ENCODE measurements at regions not wholly inside any gene's neighbourhood (a gene's known extent, or its start where the extent isn't known, plus 50 kb on each side); places are given as distances from the start of the nearest gene placed in this dataset.

- Histone ChIP-seq H3K9me3 (no peaks in the 10 kb centered on the region), H3K4me3 (no peak overlapping the region), H3K27ac (no peak overlapping the region), H3K27me3 (no peaks in the 10 kb centered on the region), H3K9ac (ENCODE audit: low read depth in 2 of 2, low read length in 2 of 2) (no peak overlapping the region), H3K36me3 (no peaks in the 10 kb centered on the region), H3K4me1 (no peaks in the 10 kb centered on the region)
- DNase-seq, result no peak
- TF ChIP-seq, protein P1, sequence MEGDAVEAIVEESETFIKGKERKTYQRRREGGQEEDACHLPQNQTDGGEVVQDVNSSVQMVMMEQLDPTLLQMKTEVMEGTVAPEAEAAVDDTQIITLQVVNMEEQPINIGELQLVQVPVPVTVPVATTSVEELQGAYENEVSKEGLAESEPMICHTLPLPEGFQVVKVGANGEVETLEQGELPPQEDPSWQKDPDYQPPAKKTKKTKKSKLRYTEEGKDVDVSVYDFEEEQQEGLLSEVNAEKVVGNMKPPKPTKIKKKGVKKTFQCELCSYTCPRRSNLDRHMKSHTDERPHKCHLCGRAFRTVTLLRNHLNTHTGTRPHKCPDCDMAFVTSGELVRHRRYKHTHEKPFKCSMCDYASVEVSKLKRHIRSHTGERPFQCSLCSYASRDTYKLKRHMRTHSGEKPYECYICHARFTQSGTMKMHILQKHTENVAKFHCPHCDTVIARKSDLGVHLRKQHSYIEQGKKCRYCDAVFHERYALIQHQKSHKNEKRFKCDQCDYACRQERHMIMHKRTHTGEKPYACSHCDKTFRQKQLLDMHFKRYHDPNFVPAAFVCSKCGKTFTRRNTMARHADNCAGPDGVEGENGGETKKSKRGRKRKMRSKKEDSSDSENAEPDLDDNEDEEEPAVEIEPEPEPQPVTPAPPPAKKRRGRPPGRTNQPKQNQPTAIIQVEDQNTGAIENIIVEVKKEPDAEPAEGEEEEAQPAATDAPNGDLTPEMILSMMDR (IDR thresholded peaks at IDR 0.05), result no peak
- intact Hi-C loops (cut with DNase I), result no loop called here
These were observed 118.2 kb upstream of the IQCM start for GRCh38 chr4:149933883-149934282.

DNA sequence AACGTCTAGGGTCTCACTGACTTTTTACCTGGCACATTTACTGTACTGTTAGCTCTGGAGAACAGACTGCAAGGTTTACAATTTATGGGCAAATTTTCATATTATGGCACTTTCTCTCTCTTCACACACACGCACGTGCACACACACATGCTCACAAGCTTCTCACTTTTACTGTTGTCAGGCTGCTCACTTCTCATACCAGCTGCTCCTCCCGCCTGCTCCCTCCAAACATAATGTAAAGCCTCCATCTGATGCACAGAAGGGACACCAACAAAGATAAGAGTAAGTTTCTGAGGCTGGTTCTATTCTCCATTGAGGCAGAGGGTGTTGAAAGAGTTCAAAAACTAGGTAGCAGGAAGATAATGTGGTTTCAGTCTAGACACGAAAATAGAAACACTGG lies 128.9 kb upstream of the DCLK2 start:
- no peaks in the 10 kb centered on the region for H3K36me3 ChIP-seq
- DNase-seq, result no peak

GRCh38 chr4:149951152-149951900 lies 126.9 kb upstream of the DCLK2 start:
- TF ChIP-seq, protein P1 (IDR thresholded peaks at IDR 0.05), result no peak
- DNase-seq, result no peak

More for the DNA sequence above, 128.9 kb upstream of the DCLK2 start:
- TF ChIP-seq, protein P1 (IDR thresholded peaks at IDR 0.05), result no peak
- Histone ChIP-seq H3K4me1 (no peaks in the 10 kb centered on the region), H3K9ac (ENCODE audit: low read depth in 2 of 2, low read length in 2 of 2) (no peak overlapping the region), H3K27ac (no peak overlapping the region), H3K27me3 (no peaks in the 10 kb centered on the region), H3K4me3 (no peak overlapping the region), H3K9me3 (no peaks in the 10 kb centered on the region)
- intact Hi-C loops (cut with DNase I), result no loop called here

GRCh38 chr4:149952101-149952500 lies 126.1 kb upstream of the DCLK2 start:
- H3K4me3 ChIP-seq, result no peak overlapping the region
- H3K4me1 ChIP-seq, result no peaks in the 10 kb centered on the region
- no peak for DNase-seq
- TF ChIP-seq, protein P1 (IDR thresholded peaks at IDR 0.05), result no peak
- no peaks in the 10 kb centered on the region for H3K36me3 ChIP-seq
- H3K27me3 ChIP-seq, result no peaks in the 10 kb centered on the region
- no peaks in the 10 kb centered on the region for H3K9me3 ChIP-seq
- no peak overlapping the region for H3K27ac ChIP-seq
- intact Hi-C loops (cut with DNase I), result no loop called here
- no peak overlapping the region for H3K9ac ChIP-seq (ENCODE audit: low read depth in 2 of 2, low read length in 2 of 2)

More at GRCh38 chr4:149951152-149951900, 126.9 kb upstream of the DCLK2 start:
- Histone ChIP-seq H3K27me3 (no peaks in the 10 kb centered on the region), H3K4me3 (no peak overlapping the region), H3K9ac (ENCODE audit: low read depth in 2 of 2, low read length in 2 of 2) (no peak overlapping the region), H3K36me3 (no peaks in the 10 kb centered on the region), H3K9me3 (no peaks in the 10 kb centered on the region), H3K27ac (no peak overlapping the region), H3K4me1 (no peaks in the 10 kb centered on the region)
- intact Hi-C loops (cut with DNase I), result no loop called here

DNA sequence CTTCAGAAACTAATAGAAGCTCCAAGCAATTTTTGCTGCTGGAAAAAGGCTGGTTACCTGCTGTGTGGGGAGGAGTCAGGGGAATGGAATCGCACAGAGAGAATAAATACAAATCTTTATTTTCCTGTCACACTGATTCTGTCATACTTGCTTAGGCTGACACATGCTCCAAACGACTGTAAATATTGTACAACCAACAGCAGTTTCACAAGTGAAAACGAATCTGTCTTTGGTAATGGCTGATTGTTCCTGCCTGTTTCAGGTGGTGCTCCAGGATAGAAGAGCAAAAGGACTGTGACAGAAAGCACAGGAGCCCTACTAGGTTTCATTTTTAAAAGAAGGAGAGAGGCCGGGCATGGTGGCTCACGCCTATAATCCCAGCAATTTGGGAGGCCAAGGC lies 125.5 kb upstream of the DCLK2 start:
- Histone ChIP-seq H3K4me1 (no peaks in the 10 kb centered on the region), H3K4me3 (no peak overlapping the region), H3K9me3 (no peaks in the 10 kb centered on the region), H3K9ac (ENCODE audit: low read depth in 2 of 2, low read length in 2 of 2) (no peak overlapping the region), H3K36me3 (no peaks in the 10 kb centered on the region), H3K27ac (no peak overlapping the region), H3K27me3 (no peaks in the 10 kb centered on the region)
- intact Hi-C loops (cut with DNase I), result no loop called here
- no peak for DNase-seq
- TF ChIP-seq, protein P1 (IDR thresholded peaks at IDR 0.05), result no peak
